ENCODE measurements at regions not wholly inside any gene's neighbourhood (a gene's known extent, or its start where the extent isn't known, plus 50 kb on each side); places are given as distances from the start of the nearest gene placed in this dataset.
A peak's percentile ranks its signal among the peaks of the same experiment; 100 is the strongest.

GRCh38 chr12:124479680-124480468 is 87.5 kb downstream of the NCOR2 start:
- H3K27ac Mint-ChIP-seq, result peak overlapping the region in 2 of 3 experiments; percentile 92 to 93; a peak in 5 of 7 replicates
- H3K27ac ChIP-seq (ENCODE audit: insufficient read length, low read depth, low read length), result no peak overlapping the region
- no CpG with 5 or more reads among the region's 19 CpGs for WGBS (ENCODE audit: extremely low coverage, insufficient read length, low lambda C conversion rate)
- H3K27me3 Mint-ChIP-seq (ENCODE audit: low read depth), result peaks cover 1% of the 10 kb centered on the region; the same call in 1 of the 2 replicates
- no peak overlapping the region for H2BK20ac ChIP-seq (ENCODE audit: low read depth, low read length, poor library complexity, severe bottlenecking)
- H3K14ac ChIP-seq (ENCODE audit: insufficient read depth, low read length), result no peak overlapping the region; the same call in 1 of the 2 replicates
- H3K4me2 ChIP-seq (ENCODE audit: insufficient read depth, insufficient read length, low read length), result no peak overlapping the region
- TF ChIP-seq CTCF (conservative IDR thresholded peaks at IDR 0.05), result no peak
- H3K18ac ChIP-seq (ENCODE audit: insufficient read length, low read depth, low read length), result no peak overlapping the region
- no peaks in the 10 kb centered on the region for H3K9me3 Mint-ChIP-seq
- no peak overlapping the region for H2BK12ac ChIP-seq (ENCODE audit: insufficient read length, low read depth, low read length)
- H3K4me1 ChIP-seq (ENCODE audit: insufficient read depth, low read length), result no peaks in the 10 kb centered on the region
- H4K5ac ChIP-seq (ENCODE audit: insufficient read length, low read depth, low read length), result no peak overlapping the region
- H4K20me1 ChIP-seq (ENCODE audit: control insufficient read depth, insufficient read depth, insufficient read length), result peaks cover 5% of the 10 kb centered on the region
- H3K4ac ChIP-seq (ENCODE audit: low read depth, low read length), result no peak overlapping the region
- H3K79me2 ChIP-seq (ENCODE audit: insufficient read depth, low read length), result peaks cover 3% of the 10 kb centered on the region; the same call in 1 of the 2 replicates
- H3K9me3 ChIP-seq (ENCODE audit: control insufficient read depth, low read depth, low read length), result no peaks in the 10 kb centered on the region
- peaks cover 0 to 17% of the 10 kb centered on the region in 2 experiments; a peak in 3 of 4 replicates for H3K4me1 Mint-ChIP-seq
- no peak overlapping the region for H2BK120ac ChIP-seq (ENCODE audit: low read depth, low read length, poor library complexity, severe bottlenecking)
- H3K56ac ChIP-seq (ENCODE audit: insufficient read length, low read depth, low read length), result no peak overlapping the region
- no peak overlapping the region for H3K9ac ChIP-seq (ENCODE audit: extremely low read depth, insufficient read length, low read length)
- no peaks in the 10 kb centered on the region for H3K79me1 ChIP-seq (ENCODE audit: insufficient read depth, low read depth, low read length, poor library complexity, severe bottlenecking)
- H2AK5ac ChIP-seq (ENCODE audit: insufficient read length, low read length), result no peak overlapping the region
- no peak overlapping the region for H3T11ph ChIP-seq (ENCODE audit: low read length)
- no peaks in the 10 kb centered on the region for H3K23me2 ChIP-seq (ENCODE audit: insufficient read length, low read depth, low read length, poor library complexity, severe bottlenecking)
- H2AFZ ChIP-seq (ENCODE audit: low read length), result no peak overlapping the region
- H4K91ac ChIP-seq (ENCODE audit: insufficient read length, low read depth, low read length), result no peak overlapping the region
- no peak for DNase-seq
- no peak overlapping the region for H3K4me3 Mint-ChIP-seq
- H3K27me3 ChIP-seq (ENCODE audit: insufficient read depth, low read length), result no peaks in the 10 kb centered on the region
- H3K23ac ChIP-seq (ENCODE audit: insufficient read length, low read depth, low read length), result no peak overlapping the region
- H3K36me3 Mint-ChIP-seq (ENCODE audit: insufficient read depth in 1 of 3, low read depth in 3 of 3), result peaks cover 46 to 69% (median 68%) of the 10 kb centered on the region in 3 experiments; a peak in 6 of 7 replicates
- H2BK5ac ChIP-seq (ENCODE audit: insufficient read length, low read length), result no peak overlapping the region
- no peak overlapping the region for H4K8ac ChIP-seq (replicated peaks; ENCODE audit: insufficient read length, low read depth, low read length)
- no peak overlapping the region for H2BK15ac ChIP-seq (ENCODE audit: low read depth, low read length)

Data from H9 (cell line).